Panc1 (cell line): ENCODE measurements at regions not wholly inside any gene's neighbourhood (a gene's known extent, or its start where the extent isn't known, plus 50 kb on each side); places are given as distances from the start of the nearest gene placed in this dataset.

Experiments used
- ATAC-seq: fragments of 200-7000 bp; cut with Tn5 transposase; 2 replicates; pipeline ENCODE4 v1.9.1; 2020; ENCODE audit warnings: mild to moderate bottlenecking, moderate library complexity
- BruUV-seq: library from RNA; stranded (reverse); fragments of 400-500 nt; replicated peaks from 2 replicates; lab custom pipeline; 2021; lab: Mats Ljungman, UMichigan
- CTCF ChIA-PET: fragments of 300-600 bp; sonication (Branson Sonifier 250); formaldehyde crosslinking; loops from one replicate; lab custom pipeline; 2022; ENCODE audit warnings: antibody characterized with exemption; lab: Charles Lee
- POLR2A ChIA-PET: fragments of 300-600 bp; sonication (Branson Sonifier 250); formaldehyde crosslinking; loops from one replicate; lab custom pipeline; 2022; ENCODE audit warnings: antibody characterized with exemption; lab: Charles Lee
- DNase-seq: peaks from one replicate; pipeline ENCODE4 v3.0.0-alpha.2; 2010; ENCODE audit warnings: low read depth, low spot score
- H3K27ac ChIP-seq: 2 replicates; pipeline ENCODE4 v1.5.1; 2011; ENCODE audit warnings: mild to moderate bottlenecking, low read length, inconsistent platforms
- H3K27me3 ChIP-seq: fragments of 200-500 bp; sonication (Bioruptor generic); 2 replicates; pipeline ENCODE4 v1.6.0; 2014; ENCODE audit warnings: low read length, inconsistent platforms; ENCODE audit not compliant: control insufficient read depth, insufficient read depth
- H3K36me3 ChIP-seq: fragments of 200-500 bp; sonication (Bioruptor generic); 2 replicates; pipeline ENCODE4 v1.5.1; 2014; ENCODE audit warnings: inconsistent platforms, mild to moderate bottlenecking, low read length, moderate library complexity; ENCODE audit not compliant: control insufficient read depth, insufficient read depth
- H3K4me1 ChIP-seq: 2 replicates; pipeline ENCODE4 v1.5.1; 2011; ENCODE audit warnings: inconsistent platforms, mild to moderate bottlenecking, low read length, moderate library complexity; ENCODE audit not compliant: control insufficient read depth, insufficient read depth
- H3K4me3 ChIP-seq, 2 experiments: 2 replicates each; pipeline ENCODE4 v1.5.1; 2011 to 2012; ENCODE audit warnings: low read depth in 2 of 2, low read length in 2 of 2, mild to moderate bottlenecking in 2 of 2, inconsistent platforms in 1 of 2, moderate library complexity in 1 of 2
- H3K9me3 ChIP-seq: fragments of 200-500 bp; sonication (Bioruptor generic); 2 replicates; pipeline ENCODE4 v1.5.1; 2014; ENCODE audit warnings: low read depth, mild to moderate bottlenecking, inconsistent platforms, low read length, moderate library complexity; ENCODE audit not compliant: control insufficient read depth, insufficient read depth
- POLR2AphosphoS5 ChIP-seq: IDR thresholded peaks from 2 replicates; pipeline ENCODE4 v1.6.1; 2012; ENCODE audit warnings: mild to moderate bottlenecking, low read depth, low read length, moderate library complexity
- SIN3A ChIP-seq: IDR thresholded peaks from 2 replicates; pipeline ENCODE4 v1.6.1; 2012; ENCODE audit warnings: low read depth, mild to moderate bottlenecking, low read length, moderate library complexity, borderline replicate concordance; ENCODE audit not compliant: insufficient read depth
- TCF7L2 ChIP-seq: IDR thresholded peaks from 2 replicates; pipeline ENCODE4 v1.6.1; 2011; ENCODE audit warnings: mild to moderate bottlenecking, low read depth, low read length, inconsistent platforms
- in situ Hi-C: cut with HindIII; loops from 2 replicates; pipeline ENCODE4 v1.10.0; 2016; ENCODE audit warnings: low sequenced_read_pairs, low pct_unique_long_range_greater_than_20kb
- intact Hi-C: fragments of 100-400 bp; cut with micrococcal nuclease; formaldehyde crosslinking; loops from one replicate; pipeline ENCODE4 v1.10.0; 2022; ENCODE audit not compliant: unreplicated experiment
- TF ChIP-seq, protein P1 (sequence below), 2 experiments: IDR thresholded peaks; 2 replicates each; pipeline ENCODE4 v1.6.1; 2011 to 2012; ENCODE audit warnings: low read depth in 2 of 2, control low read depth in 1 of 2, low read length in 1 of 2, mild to moderate bottlenecking in 1 of 2, moderate library complexity in 1 of 2; ENCODE audit not compliant: insufficient read depth in 1 of 2
- TF ChIP-seq, protein P2 (sequence below): fragments of 450-650 bp; IDR thresholded peaks from 2 replicates; pipeline ENCODE4 v1.5.1; 2017; ENCODE audit warnings: mild to moderate bottlenecking

DNA sequence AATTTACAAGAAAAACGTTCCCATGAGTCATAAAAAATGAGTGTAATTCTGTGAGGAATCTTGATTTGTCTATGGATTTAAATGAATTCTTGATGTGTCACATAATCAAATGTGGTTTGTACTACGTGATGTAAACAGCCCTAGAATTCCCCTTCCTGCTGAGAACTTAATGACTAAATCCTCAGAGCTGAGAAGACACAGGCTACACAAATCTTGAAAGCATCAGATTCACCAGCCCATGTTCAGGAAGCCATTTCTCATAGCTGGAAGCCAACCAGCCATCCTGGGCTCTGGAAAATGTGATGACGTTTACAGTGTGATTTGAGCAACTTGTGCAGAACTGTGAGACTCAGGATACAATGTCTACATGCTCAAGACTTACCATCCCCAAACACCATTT lies 193.7 kb upstream of the MME start:
- no peak overlapping the region for H3K27ac ChIP-seq
- intact Hi-C loops = no loop called here
- no peak overlapping the region for H3K4me3 ChIP-seq
- POLR2A ChIA-PET = no interaction called here
- no peaks in the 10 kb centered on the region for H3K9me3 ChIP-seq
- CTCF ChIA-PET = no interaction called here
- H3K36me3 ChIP-seq = no peaks in the 10 kb centered on the region
- no peaks in the 10 kb centered on the region for H3K27me3 ChIP-seq
- ATAC-seq (no peak), DNase-seq (no peak)
- H3K4me1 ChIP-seq = no peaks in the 10 kb centered on the region
- no peak for TF ChIP-seq POLR2AphosphoS5
- TF ChIP-seq TCF7L2 = no peak
- no peak for TF ChIP-seq SIN3A
- TF ChIP-seq, protein P1, sequence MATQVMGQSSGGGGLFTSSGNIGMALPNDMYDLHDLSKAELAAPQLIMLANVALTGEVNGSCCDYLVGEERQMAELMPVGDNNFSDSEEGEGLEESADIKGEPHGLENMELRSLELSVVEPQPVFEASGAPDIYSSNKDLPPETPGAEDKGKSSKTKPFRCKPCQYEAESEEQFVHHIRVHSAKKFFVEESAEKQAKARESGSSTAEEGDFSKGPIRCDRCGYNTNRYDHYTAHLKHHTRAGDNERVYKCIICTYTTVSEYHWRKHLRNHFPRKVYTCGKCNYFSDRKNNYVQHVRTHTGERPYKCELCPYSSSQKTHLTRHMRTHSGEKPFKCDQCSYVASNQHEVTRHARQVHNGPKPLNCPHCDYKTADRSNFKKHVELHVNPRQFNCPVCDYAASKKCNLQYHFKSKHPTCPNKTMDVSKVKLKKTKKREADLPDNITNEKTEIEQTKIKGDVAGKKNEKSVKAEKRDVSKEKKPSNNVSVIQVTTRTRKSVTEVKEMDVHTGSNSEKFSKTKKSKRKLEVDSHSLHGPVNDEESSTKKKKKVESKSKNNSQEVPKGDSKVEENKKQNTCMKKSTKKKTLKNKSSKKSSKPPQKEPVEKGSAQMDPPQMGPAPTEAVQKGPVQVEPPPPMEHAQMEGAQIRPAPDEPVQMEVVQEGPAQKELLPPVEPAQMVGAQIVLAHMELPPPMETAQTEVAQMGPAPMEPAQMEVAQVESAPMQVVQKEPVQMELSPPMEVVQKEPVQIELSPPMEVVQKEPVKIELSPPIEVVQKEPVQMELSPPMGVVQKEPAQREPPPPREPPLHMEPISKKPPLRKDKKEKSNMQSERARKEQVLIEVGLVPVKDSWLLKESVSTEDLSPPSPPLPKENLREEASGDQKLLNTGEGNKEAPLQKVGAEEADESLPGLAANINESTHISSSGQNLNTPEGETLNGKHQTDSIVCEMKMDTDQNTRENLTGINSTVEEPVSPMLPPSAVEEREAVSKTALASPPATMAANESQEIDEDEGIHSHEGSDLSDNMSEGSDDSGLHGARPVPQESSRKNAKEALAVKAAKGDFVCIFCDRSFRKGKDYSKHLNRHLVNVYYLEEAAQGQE (IDR thresholded peaks at IDR 0.05; ENCODE audit: insufficient read depth in 1 of 2, low read depth in 2 of 2, low read length in 1 of 2) = no peak
- TF ChIP-seq, protein P2, sequence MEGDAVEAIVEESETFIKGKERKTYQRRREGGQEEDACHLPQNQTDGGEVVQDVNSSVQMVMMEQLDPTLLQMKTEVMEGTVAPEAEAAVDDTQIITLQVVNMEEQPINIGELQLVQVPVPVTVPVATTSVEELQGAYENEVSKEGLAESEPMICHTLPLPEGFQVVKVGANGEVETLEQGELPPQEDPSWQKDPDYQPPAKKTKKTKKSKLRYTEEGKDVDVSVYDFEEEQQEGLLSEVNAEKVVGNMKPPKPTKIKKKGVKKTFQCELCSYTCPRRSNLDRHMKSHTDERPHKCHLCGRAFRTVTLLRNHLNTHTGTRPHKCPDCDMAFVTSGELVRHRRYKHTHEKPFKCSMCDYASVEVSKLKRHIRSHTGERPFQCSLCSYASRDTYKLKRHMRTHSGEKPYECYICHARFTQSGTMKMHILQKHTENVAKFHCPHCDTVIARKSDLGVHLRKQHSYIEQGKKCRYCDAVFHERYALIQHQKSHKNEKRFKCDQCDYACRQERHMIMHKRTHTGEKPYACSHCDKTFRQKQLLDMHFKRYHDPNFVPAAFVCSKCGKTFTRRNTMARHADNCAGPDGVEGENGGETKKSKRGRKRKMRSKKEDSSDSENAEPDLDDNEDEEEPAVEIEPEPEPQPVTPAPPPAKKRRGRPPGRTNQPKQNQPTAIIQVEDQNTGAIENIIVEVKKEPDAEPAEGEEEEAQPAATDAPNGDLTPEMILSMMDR = no peak
- BruUV-seq = no TSS peak
- in situ Hi-C loops = no loop called here

DNA sequence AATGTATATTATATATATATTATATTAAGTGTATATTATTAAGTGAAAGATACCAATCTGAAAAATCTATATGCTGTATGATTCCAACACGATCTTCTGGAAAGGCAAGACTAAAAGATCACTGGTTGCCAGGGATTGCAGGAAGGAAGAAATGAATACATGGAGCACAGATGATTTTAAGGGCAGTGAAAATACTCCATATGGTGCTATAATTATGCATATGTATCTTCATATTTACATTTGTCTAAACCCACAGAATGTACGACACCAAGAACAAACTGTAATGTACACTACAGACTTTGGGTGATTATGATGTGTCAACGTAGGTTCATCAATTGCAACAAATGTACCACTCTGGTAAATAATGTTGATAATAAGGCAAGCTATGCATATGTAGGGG lies 194.7 kb upstream of the MME start:
- TF ChIP-seq, protein P2 = no peak
- TF ChIP-seq TCF7L2 (no peak), POLR2AphosphoS5 (no peak), SIN3A (no peak)
- TF ChIP-seq, protein P1 (IDR thresholded peaks at IDR 0.05; ENCODE audit: insufficient read depth in 1 of 2, low read depth in 2 of 2, low read length in 1 of 2) = no peak
- ATAC-seq (no peak), DNase-seq (no peak)
- Histone ChIP-seq H3K4me3 (no peak overlapping the region), H3K4me1 (no peaks in the 10 kb centered on the region), H3K27ac (no peak overlapping the region), H3K9me3 (no peaks in the 10 kb centered on the region), H3K36me3 (no peaks in the 10 kb centered on the region), H3K27me3 (no peaks in the 10 kb centered on the region)
- in situ Hi-C loops = no loop called here
- POLR2A ChIA-PET = no interaction called here
- CTCF ChIA-PET = no interaction called here
- BruUV-seq = no TSS peak
- intact Hi-C loops = no loop called here
